ENCODE measurements at regions not wholly inside any gene's neighbourhood (a gene's known extent, or its start where the extent isn't known, plus 50 kb on each side); places are given as distances from the start of the nearest gene placed in this dataset.
A peak's percentile ranks its signal among the peaks of the same experiment; 100 is the strongest.

DNA sequence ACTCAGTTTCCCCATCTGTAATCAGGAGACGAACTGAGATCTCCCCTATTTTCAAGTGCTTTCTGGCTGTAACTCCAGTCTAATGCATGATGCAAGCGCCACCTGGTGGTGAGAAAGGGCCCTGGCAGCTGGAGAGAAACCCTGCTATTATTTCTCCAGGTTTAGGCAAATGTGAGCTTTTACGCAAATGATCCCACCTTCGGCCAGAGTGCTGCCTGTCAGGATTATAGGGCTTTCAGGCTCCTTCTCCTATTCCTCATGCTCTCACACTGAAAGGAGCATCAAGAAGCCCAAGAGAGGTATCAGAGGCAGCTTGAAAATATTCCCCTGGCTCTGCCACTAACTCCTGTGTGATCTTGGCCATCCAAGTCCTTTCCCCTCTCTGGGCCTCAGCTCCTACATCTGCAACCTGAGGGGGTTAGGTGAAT lies 93.9 kb upstream of the RASGRF1 start:
- peak; percentile 75 to 78 for DNase-seq

DNA sequence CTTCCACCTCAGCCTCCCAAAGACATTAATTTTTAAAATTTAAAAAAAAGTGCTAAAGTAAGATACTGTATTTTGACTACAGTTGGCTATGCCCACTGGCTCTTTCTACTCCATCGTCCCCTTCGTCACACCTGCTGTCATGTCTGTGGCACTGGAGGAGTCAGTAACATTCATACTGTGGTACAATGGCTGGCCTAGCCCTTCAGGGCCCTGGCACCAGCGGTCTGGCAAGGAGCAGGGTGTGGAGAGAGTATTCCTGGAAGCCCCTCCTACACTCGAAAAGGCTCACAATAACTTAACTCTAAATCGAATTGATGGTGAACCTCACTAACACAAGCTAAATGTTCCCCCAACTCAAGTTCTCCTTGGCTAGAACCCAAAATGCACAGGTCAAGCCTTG lies 89.7 kb upstream of the RASGRF1 start:
- DNase-seq = no peak

DNA sequence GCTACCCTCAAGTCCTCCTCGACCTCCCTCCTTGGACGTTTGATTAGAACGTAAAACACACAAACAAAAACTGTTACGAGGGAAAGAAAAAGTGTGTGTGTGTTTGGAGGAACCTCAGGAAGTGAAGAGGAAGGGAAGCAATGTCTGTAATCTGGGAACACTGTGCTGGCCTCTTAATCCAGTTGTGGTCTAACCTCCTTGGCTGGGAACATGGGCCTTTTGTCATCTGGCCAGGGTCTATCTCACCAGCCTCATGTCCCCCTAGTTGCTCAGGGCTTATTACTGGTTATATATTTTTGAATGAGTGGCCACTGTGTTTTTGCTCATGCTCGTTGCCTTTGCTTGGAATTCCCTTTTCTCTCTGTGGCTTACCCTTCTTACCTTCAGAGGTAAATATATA lies 89.0 kb upstream of the RASGRF1 start:
- DNase-seq = no peak

DNA sequence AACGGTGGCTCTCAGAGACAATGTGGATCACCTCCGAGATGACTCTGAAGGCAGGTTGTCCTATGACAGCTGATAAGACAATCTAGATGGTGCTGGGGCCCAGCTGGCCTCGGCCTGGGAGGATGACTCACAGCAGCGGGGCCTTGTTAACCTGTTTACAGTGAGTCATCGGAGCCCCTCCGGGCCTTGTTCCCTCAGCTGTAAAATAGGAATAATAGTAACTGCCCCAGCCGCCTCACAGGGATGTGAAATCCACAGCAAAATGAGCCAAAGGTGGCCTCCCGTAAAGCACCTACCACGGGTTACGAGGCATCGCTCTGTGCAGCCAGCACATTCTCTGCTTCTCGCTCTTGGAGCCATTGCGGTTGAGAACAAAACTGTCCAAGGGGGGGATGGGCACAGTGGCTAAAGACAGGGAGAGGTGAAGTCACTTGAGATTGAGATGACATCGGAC lies 88.6 kb upstream of the RASGRF1 start:
- no peak for DNase-seq

DNA sequence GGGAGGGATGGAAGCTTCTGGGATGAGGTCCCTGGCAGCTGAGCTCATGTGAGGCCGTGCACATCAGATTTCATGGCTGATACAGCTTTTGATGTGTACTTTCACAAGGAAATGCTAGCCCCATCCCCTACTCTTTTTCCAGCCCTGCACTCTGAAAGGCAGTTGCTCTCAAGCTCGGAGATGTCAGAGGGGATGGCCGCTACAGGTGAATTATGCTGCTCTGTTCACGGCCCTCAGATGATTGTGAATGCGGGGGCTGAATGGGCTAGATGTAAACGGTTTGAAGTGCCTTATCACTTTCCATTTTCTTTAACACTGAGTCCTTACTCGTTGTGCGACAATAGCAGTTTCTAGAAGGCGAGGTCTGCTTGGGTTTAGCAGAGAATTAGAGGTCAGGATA lies 88.0 kb upstream of the RASGRF1 start:
- DNase-seq = no peak

DNA sequence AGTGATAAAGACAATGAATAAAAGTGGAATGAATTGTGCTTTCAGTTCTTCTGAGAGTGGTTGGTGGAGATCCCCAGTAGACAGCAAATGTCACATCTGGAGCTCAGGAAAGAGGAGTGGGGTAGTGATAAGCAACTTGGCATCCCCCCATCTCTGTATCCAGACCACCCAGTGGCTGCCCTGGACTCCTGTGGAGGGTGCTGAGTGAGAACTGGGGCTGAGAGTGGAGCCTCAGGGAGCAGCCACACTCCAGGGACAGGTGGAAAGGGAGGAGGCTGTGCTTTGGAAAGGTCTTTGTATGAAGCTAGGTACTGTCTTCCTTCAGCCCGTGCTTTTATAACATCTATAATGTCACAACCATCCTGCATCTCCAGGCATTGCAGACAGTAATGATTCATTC lies 85.6 kb upstream of the RASGRF1 start:
- DNase-seq = no peak

DNA sequence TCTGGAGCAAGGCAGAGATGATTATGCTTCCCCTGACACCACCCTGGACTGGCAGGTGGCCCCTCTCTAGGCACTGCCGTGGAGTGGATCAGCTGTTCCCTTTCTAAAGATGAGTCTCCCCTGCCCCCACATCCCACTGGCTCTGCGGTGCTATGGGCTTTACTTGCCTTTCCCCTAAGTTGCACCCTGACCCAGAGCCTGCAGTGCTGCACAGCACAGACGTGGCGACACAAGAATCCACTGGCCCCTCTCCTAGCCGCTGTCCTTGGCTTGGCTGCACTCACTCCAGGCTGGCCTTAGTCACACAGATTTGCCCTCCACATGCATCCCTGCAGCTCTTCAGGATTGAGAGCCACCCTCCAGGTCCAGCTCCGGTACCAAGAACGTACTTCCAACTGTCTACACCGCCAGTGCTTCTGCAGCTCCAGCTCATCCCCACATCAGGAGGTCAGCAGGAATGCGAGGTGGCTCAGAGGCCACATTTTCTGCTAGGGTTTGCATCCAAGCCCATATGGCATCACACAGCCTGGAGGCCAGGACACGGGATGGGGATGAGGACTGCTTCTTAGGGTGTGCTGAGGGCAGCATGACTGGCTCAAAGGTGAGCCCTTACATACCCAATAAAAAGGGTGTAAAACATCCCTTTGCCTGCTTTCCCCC lies 82.4 kb upstream of the RASGRF1 start:
- no peak for DNase-seq

DNA sequence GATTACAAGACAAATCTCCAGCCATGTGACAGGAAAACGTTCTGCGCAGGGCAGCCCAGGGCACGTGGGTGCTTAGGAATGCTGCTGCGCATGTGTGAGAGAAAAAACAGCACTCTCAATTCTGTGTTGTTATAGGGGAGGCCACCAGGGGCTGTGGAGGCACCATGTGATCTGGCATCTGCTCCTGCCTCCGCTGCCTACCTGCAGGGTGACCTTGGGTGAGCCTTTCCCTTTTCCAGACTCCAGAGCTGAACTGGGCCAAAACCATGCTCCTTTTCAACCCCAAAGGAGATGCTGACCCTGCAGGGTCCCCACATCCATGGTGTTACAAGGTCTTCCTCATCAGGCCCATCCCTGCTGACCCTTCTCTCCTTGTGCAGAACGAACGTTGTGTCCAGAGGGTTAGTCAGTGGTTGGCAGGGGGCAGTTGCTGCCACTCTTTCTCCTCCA lies 81.5 kb upstream of the RASGRF1 start:
- no peak for DNase-seq

DNA sequence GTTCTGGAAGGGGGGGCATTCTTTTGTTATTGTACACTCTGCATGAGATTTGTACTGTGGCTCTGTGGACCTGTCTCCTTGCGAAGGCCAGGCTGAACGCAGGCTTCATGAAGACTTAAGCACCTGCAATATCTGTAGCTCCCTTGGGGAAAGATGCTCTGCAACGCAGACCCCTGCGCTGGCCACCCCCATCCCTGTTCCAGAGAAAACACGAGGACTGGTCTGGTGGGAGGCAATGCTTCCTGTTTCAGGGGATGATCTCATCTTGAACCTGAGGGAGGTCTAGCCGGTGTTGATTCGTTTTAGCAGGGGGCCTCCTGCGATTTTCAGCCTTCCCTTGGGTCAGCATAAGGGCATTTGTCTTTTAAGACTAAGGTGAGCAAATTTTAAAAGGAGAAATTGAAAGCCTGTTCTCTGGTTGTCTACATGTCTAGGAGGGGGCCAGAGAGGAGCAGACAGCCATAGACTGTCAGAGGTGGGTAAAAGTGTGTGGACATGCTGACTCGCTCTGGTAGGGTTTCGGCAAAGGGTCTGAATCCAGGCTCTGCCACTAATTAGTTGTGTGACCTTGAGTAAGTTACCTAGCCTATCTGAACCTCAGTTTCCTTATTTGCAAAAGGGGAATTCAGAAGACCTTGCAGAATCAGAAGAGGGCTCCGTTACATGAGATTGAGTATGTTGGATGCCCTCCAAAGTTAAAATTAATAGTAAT lies 80.9 kb upstream of the RASGRF1 start:
- no peak for DNase-seq

DNA sequence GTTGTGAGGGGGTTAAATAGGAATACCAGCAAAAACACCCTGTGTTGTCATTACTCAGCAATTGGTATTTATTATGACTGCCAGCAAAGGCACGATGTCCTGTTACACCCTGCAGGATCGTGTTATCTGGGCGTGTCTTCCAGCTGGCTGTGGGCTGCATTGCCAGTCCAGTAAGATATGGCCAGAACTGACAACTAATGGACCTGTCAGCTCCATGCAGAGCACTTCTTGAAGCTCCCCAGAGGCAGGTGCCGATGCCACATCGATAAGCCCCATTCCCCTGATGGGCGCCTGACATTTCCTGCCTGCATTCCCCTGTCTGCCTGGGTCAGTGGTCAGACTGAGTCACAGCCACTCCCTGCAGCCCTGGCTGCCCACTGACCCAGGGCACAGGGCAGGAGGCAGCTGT lies 79.7 kb upstream of the RASGRF1 start:
- no peak for DNase-seq

DNA sequence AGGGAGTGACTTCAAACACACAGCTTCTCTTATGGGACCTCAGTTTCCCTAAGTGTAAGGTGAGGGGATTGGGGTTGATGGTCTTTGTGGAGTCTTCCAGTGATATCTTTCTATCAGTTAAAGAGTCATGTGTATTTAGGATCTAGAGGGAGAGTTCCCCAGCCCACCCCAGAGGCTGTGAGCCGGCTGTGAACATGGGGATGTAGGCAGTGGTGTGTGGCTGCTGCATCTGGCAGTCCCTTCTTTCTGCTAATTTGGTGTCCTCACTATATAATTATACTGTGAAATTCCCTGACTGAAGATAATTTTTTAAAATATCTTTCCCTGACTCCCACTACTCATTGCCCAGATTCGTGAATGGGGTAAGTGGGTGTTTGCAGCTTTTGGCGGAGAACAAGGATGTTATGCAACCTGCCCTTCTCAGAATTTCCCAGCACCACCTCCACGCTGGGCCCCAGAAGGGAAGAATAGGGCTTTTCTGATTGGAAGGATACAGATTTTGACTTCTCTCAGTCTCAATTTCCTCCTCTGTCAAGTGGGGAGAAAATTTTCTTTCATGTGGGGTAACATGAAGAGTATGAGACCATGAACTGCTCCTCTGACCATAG lies 79.0 kb upstream of the RASGRF1 start:
- DNase-seq = no peak

DNA sequence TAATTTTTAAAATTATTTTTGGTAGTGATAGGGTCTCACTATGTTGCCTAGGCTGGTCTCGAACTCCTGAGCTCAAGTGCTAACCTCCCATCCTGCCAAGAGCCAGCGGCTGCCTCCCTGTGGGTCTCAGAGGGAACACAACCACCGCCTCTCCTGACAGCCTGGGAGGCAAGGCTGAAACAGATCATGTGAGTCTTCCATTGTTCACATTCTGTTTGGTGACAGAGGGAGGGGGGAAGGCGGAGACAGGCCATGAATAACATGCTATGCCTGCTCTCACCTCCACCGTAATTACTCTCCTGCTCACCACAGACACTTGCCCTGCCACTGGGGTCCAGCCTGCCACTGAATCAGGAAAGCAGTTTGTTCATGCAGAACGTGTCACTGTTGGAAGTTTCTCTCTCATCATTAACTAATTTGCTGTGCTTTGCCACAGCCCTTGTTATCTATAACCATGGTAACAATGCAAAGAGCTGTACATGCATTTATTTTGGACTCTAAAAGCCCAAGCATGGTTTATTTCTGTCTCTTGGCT lies 78.4 kb upstream of the RASGRF1 start:
- DNase-seq = no peak

DNA sequence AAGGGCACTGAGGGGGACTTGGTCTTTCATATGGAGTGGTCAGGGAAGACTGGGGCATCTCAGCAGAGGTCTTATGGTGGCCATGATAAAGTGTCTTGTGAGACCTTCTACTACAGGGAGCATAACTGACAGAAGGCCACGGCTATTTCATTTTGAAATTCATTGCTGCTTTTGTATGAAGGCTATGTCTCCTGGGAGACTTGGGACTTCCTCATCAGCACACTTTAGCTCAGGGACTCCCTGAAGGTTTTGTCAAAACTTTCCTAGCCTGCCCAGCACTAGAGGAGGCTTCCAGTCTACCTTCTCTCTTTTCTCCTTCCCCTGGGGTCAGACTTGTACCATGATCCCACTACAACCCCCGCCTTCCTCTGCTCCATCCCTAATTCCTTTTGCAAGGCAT lies 77.2 kb upstream of the RASGRF1 start:
- no peak for DNase-seq

DNA sequence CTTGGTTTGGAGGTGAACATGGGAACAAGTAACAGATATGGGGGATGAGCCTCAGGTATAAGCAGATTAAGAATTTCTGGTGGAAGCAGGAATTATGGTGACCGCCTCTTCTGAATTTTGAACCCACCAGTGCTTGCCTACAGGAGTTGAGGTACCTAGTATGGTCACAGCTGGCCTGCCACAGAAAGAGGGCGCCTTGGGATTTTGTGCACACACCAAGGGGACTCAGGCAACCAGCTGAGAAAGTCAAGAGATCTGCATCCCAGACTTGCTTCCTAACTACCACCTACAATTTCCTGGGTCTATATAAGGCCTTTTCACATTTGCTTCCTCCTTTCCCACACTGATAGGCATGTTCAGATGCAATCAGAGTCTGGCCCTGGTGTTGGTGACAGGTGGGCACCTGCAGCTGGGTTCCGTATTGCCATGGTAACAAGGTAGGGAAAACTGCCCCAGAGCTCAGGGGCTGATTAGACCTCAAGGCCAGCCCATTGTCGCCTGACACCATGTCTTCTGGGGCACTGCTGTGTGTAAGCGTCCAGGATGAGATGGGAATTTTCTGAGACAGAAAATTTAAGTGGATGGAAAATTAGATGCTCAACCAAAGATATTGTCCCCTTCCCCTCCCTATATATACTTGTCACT lies 75.9 kb upstream of the RASGRF1 start:
- DNase-seq = no peak

DNA sequence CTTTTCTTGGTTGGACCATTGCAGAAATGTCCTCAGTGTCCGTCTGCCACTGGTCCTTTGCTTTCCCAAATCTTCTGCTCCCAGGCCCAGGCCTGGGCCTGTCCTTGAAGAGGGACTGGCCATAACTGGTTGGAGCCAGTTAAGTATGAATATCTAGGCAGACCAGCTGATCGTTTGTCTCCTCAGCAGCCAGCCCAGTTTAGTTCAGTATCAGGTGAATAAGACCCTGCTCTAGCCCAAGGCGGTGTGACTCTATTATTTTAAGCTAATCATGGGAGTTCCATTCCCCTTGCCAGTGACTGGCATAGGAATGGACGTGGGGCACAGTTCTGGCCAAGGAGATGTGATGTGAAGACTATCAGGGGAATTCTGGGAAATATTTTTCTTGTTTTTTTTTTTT lies 73.9 kb upstream of the RASGRF1 start:
- DNase-seq = no peak

DNA sequence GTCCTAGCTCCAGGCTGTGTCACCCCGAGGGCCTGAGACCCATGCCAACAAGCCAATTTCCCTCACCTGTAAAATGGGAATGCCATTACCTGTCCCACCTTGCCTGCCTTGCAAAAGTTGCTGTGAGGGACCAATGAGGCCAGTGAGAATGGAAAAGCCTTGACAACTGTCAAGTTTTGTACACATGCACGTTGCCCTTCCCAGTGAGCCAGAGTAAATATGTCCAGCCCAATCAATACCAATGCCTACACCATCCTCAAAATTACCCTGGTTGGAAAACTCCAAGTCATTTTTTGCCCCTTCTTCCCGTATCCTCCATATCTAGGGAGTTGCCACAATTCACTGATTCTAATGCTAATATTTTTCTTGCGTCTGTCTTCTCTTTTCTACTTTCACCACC lies 73.5 kb upstream of the RASGRF1 start:
- DNase-seq = no peak

DNA sequence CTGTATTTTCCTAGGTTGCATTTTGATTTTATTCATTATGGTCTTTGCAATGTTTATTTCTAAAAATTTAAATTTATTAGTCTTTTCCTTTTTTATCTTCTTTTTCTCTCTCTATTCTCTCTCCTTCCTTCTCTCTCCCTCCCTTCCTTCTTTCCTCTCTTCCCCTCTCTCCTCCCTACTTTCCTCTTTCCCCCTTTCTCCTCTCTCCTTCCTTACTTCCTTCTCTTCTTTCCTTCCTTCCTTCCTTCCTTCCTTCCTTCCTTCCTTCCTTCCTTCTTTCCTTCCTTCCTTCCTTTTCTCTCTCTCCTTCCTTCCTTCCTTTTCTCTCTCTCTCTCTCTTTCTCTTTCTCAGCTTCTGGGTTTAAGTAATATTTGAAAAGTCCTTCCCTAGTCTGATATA lies 72.8 kb upstream of the RASGRF1 start:
- no peak for DNase-seq

DNA sequence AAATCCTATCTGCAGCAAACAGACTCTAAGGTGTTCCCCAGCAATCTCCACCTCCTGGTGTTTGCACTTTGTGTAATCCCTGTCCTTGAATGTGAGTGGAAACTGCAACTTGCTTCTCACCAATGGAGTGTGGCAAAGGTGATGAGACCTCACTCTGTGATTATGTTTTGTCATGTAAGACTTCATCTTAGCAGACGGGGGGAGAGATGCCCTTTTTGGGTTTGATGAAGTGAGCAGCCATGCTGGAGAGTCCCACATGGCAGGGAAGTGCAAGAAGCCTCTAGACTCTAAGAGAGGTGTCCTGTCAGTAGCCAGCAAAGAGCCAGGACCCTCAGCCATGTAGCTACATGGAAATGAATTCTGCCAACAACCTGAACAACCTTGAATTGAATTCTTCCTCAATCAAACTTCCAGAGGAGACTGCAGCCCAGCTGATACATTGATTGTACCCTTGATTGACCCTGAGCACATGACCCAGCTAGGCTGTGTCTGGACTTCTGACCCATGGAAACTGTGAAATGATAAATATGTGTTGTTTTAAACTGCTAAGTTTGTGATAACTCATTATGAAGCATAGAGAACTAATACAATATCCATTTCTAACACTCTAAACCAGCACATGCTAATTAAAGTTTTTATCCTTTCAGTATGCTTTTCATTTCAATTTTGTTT lies 71.4 kb upstream of the RASGRF1 start:
- no peak for DNase-seq

DNA sequence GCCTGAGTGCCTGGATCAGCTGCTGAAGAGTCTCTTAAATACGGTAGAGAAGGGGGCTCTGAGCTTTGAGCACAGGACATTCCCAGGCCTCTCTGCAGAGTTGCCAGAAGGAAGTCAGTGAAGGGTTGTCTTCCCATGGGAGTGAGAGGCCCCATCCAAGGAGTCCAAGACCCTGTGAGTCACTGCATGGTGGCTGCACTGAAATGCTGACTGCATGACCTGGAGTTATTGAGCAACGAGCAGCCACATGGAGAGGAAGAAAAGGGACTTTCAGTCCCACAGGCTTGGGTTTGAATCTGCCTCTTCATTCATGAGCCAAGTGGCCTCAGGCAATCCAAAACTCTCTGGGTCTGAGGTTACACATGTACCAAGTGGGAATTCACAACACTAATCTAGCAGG lies 69.6 kb upstream of the RASGRF1 start:
- no peak for DNase-seq

DNA sequence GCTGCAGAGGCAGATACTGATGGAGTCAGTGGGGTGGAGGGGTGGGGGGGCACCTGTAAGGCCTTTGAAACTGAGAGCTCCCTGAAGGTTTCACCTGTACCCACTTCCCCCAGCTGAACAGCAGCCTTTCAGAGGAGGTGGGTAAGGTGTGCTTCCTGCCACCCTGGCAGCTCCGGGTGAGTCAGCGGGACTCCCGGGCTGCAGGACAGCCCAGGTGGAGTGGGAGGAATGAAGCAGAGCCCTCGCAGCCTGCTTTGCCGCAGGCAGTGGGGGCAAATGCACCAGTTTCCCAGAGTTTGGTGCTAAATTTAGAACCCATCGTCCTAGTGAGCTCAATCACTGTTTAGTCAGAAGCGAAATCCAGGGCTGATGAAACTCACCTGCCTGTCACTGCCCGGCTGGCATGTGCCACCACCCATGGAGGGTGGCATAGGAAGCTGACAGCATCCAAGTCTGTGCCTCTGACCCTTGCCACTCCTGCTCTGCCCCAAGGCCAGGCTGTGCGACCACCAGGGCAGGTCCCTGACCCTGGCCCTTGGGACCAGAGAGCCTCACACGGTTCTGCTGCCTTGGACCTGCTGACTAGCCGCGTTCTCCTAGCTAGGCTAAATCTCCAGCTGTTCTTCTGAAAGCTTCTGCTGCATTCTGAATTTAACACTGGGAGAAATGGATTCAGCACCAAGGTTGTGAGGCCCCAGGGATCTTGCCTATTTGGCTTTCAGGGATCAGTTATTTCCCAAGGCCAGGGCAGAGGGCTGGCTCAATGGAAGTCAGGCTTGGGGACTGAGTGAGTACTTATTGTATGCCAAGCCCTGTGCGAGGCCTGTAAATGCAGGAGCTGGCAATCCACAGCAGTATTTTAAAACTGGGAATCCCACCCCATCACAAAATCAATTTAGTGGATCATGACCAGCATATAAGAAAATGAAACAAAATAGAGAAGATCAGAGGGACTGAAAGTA lies 67.3 kb upstream of the RASGRF1 start:
- DNase-seq = no peak

DNA sequence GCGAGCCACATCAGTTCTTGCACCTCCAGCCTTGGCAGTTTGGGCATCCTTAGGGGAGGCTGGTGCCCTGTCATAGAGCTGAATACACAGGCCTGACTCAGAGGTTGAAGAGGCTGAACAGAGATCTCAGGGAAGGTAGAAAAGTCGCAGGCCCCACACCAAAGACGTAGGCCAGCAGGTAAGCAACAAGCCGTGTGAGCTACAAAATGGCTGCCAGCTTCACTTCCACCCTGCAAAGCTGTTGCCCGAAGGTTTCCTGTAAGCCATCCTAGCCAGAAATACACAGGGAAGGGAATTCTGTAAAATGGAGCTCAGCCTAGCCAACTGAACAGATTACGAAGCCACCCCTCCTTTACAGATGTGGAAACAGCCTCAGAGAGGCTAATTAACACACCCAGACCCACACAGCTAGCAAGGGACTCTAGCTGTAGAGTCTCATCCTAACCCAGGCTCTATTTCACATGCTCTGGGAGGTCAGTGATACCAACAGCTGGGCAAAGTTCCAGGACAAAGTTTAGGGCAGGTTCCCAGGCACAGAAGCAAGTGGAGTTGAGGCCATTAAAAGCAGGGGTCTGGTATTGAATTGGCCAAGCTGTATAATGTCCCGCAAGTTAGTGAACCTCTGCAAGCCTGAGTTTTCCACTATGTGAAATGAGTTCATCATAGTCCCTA lies 66.3 kb upstream of the RASGRF1 start:
- DNase-seq = no peak

Data from activated T-cell treated with anti-CD3 and anti-CD28 coated beads, Interleukin-2, amount 50 U/mL, for 48 hours (primary cell).